Right cardiac atrium (tissue), 5 donors: ENCODE measurements at regions not wholly inside any gene's neighbourhood (a gene's known extent, or its start where the extent isn't known, plus 50 kb on each side); places are given as distances from the start of the nearest gene placed in this dataset.

Experiments used
- ATAC-seq, 2 donors: fragments of 200-7000 bp; cut with Tn5 transposase; one replicate each; pipeline versions ENCODE4 v1.8.0 to v1.9.1; 2020; ENCODE audit warnings: moderate library complexity in 2 of 2, mild to moderate bottlenecking in 1 of 2
- DNase-seq, 3 donors: peaks; one replicate each; pipeline ENCODE4 v3.0.0-alpha.2; 2020
- H3K27ac ChIP-seq: one replicate; pipeline ENCODE4 v1.5.1; 2013; ENCODE audit warnings: mild to moderate bottlenecking, low read length, control low read depth, moderate library complexity
- H3K27me3 ChIP-seq: one replicate; pipeline ENCODE4 v1.6.1; 2013; ENCODE audit not compliant: control insufficient read depth, insufficient read depth
- H3K4me1 ChIP-seq: one replicate; pipeline ENCODE4 v1.6.1; 2013; ENCODE audit warnings: low read length; ENCODE audit not compliant: control insufficient read depth, insufficient read depth
- H3K4me3 ChIP-seq: one replicate; pipeline ENCODE4 v1.5.1; 2013; ENCODE audit warnings: low read length, control low read depth
- H3K9me3 ChIP-seq: one replicate; pipeline ENCODE4 v1.6.1; 2013; ENCODE audit warnings: low read length; ENCODE audit not compliant: control insufficient read depth
- WGBS: extraction: QIAGEN DNeasy Blood & Tissue Kit; methylation state at CpG from one replicate; pipeline ENCODE4 v1.1.7; 2013; 5-methylcytosine and 5-hydroxymethylcytosine counted together
- intact Hi-C, 4 donors: fragments of 100-400 bp; cut with DNase I; formaldehyde crosslinking; loops; one replicate each; pipeline versions ENCODE4 v1.11.0 to v1.14.0; 2022 to 2023
- donor health status: healthy with polysubstance abuse.
- donor health status: DM: no; HTN: yes; CAD: no.
- donor health status: DM: no; HTN: no; CAD: no.
- donor health status: DM: no; HTN: yes; CAD: no; lungs with severe emphysema.
- donor health status: DM: yes; HTN: yes; CAD: no.

DNA sequence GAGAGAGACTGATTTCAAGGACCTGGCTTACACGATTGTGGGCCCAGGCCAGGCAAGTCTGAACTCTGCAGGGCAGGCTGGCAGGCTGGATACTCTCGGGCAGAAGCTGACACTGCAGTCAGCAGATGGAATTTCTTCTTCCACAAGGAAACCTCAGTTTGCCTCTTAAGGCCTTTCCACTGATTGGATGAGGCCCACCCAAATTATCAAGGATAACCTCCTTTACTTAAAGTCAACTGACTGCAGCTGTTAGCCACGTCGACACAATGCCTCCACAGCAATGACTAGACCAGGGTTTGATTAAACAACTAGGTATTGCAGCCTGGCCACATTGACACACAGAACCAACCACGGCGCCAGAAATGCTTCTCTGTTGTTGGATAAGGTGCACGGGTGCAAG lies 130.5 kb downstream of the PSMG1 start:
- H3K9me3 ChIP-seq, result no peaks in the 10 kb centered on the region
- H3K27me3 ChIP-seq, result no peaks in the 10 kb centered on the region
- intact Hi-C loops, result no loop called here
- WGBS, result 81% methylated on average over 7 of the region's 7 CpGs
- no peak overlapping the region for H3K4me3 ChIP-seq
- no peak for ATAC-seq
- peaks cover 12% of the 10 kb centered on the region for H3K4me1 ChIP-seq
- no peak for DNase-seq
- no peak overlapping the region for H3K27ac ChIP-seq

DNA sequence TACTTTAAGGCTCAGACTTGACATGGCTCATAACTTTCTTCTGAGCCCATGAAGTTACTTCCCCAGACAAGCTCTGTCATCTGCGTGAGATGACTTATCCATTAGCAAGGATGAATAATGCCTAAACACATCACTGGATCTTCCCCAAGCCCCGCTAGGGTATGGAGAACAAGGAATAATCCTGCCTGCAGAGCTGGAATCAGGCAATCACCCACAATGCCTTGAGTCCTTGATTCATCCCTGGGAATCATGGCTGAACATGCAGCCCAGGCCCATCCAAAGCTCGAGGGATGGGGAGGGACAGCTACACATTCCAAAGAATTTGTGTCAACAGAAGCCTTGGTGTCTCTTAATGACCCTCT lies 131.7 kb downstream of the PSMG1 start:
- no peak overlapping the region for H3K4me3 ChIP-seq
- no peak for ATAC-seq
- 80% methylated on average over 3 of the region's 3 CpGs for WGBS
- peaks cover 12% of the 10 kb centered on the region for H3K4me1 ChIP-seq
- no peaks in the 10 kb centered on the region for H3K9me3 ChIP-seq
- no peaks in the 10 kb centered on the region for H3K27me3 ChIP-seq
- no peak for DNase-seq
- no peak overlapping the region for H3K27ac ChIP-seq
- intact Hi-C loops, result no loop called here

DNA sequence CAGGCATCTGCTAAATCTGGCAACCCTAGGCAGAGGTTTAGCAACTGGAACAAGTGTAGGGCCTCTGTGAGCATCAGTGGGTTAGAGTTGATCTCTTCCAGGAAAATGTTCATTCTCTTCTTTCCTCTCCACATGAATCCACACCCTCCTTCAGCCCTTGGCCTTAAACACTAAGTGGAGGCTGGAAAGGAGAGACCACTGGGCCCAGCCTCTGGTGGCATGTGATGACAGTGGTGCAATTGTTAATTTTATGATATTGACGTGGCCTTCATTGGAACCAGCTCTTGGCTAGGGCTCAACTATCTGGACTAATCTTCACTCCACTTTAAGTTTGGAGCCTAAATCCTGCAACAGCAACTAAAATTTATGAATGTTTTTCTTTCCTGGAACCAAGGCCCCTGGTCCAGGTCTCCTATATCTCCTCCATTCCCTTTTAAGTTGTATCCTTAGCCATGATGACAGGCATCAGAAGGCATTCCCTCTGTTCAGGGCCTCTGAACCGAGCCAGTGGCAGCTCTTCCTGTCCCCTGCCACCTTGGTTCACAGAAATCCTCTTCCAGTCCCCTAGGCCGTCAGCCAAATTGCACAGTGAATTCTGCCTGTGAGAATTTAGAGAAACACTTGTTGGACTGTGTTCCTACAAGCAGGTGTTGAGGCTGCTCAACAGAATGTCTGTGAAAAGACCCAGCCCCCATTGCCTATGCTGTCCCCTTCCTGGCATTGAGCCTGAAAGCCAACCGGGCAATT lies 132.2 kb downstream of the PSMG1 start:
- peak in 1 of 2 donors; percentile 23 for ATAC-seq
- no peak for DNase-seq
- intact Hi-C loops, result no loop called here
- H3K27me3 ChIP-seq, result no peaks in the 10 kb centered on the region
- no peaks in the 10 kb centered on the region for H3K9me3 ChIP-seq
- peaks cover 12% of the 10 kb centered on the region for H3K4me1 ChIP-seq
- peak overlapping the region; percentile 53 for H3K27ac ChIP-seq
- WGBS, result 50% methylated on average over 4 of the region's 4 CpGs
- H3K4me3 ChIP-seq, result no peak overlapping the region

DNA sequence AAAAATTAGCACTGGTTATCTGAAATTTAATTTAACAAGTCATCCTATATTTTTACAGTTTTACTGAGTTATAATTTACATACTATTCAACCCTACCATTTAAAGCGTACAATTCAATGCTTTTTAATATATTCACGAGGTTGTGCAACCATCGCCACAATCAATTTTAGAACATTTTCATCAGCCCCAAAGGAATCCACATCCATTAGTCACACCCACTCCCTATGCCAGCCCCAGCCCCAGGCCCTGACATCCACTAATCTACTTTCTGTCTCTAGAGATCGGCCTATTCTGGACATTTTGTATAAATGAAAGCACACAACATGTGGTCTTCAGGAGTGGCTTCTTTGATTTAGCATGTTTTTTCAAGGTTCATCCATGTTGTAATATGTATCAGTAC lies 134.7 kb downstream of the PSMG1 start:
- WGBS, result 97% methylated on average over 4 of the region's 4 CpGs
- no peaks in the 10 kb centered on the region for H3K27me3 ChIP-seq
- ATAC-seq (no peak), DNase-seq (no peak)
- H3K27ac ChIP-seq, result no peak overlapping the region
- intact Hi-C loops, result no loop called here
- H3K9me3 ChIP-seq, result no peaks in the 10 kb centered on the region
- H3K4me3 ChIP-seq, result no peak overlapping the region
- H3K4me1 ChIP-seq, result peaks cover 11% of the 10 kb centered on the region

DNA sequence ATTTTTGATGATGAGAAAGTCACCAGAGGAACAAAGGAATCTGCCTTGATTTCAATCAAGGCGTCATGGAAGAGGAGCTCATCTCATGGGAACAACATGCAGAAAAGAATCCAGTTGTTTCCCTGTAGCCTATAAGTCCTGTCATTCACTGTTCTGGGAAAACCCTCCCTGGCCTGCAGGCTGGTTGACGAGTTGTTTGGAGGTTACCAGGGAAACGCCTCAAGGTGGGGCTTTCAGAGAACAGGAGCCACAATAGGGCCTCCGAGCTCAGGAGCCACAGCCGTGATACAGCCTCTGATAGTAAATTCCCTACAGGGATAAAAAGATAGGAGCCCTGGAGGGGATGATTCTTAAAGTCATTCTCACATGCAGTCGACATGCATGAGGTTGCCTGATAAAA lies 135.2 kb downstream of the PSMG1 start:
- peaks cover 11% of the 10 kb centered on the region for H3K4me1 ChIP-seq
- no peak overlapping the region for H3K4me3 ChIP-seq
- no peaks in the 10 kb centered on the region for H3K9me3 ChIP-seq
- ATAC-seq, result peak; percentile 56 to 91
- WGBS, result 45% methylated on average over 6 of the region's 6 CpGs
- intact Hi-C loops, result no loop called here
- no peaks in the 10 kb centered on the region for H3K27me3 ChIP-seq
- peak in 2 of 3 donors; percentile 48 to 63 for DNase-seq
- no peak overlapping the region for H3K27ac ChIP-seq

DNA sequence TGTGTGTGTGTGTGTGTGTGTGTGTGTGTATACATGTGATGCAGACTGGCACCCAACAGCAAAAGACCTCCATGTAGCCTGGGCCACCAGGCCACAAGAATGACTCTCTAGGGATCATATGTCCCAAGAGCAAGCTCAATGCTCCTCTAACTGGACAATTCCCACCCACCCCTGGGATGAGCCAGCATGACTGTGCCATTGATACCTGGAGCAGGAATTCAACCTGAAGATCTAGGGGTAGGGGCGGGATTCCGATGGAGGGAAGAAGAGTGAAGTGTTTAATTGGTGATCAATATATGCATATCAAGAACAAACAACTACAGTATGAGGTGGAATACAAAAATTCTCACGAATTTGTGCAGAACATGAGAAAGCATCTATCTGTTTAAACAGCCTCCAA lies 136.2 kb downstream of the PSMG1 start:
- no peaks in the 10 kb centered on the region for H3K27me3 ChIP-seq
- H3K4me1 ChIP-seq, result peaks cover 11% of the 10 kb centered on the region
- ATAC-seq (no peak), DNase-seq (no peak)
- intact Hi-C loops, result no loop called here
- no peaks in the 10 kb centered on the region for H3K9me3 ChIP-seq
- 93% methylated on average over 3 of the region's 3 CpGs for WGBS
- H3K27ac ChIP-seq, result no peak overlapping the region
- H3K4me3 ChIP-seq, result no peak overlapping the region

DNA sequence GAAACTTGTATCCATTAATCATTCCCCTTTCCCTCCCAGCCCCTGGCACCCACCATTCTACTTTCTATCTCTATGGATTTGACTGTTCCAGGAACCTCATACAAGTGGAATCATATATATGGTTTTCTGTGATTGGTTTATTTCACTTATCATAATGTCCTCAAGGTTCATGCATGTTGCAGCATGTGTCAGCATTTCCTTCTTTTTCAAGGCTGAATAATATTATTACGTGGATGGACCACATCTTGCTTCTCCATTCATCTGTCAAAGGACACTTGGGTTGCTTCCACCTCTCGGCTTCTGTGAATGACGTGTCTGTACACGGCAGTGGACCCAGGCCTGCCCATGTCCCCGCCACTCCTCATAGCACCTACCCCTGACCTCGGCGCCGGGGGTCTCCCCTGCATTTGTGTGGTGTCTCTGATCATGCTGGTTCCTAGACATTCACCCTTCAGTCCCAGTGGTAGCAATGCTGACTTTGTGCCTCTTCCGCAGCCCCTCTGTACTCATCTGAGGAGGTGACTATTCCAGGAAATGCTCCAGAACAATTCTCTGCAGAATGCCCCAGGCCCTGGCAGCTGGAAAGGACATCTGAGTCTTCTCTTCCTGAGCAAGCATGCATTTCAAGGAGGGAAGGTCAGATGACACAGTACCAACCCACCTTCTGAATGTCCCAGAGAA lies 136.9 kb downstream of the PSMG1 start:
- H3K4me3 ChIP-seq, result no peak overlapping the region
- intact Hi-C loops, result no loop called here
- no peaks in the 10 kb centered on the region for H3K27me3 ChIP-seq
- no peak overlapping the region for H3K27ac ChIP-seq
- DNase-seq (no peak), ATAC-seq (no peak)
- H3K9me3 ChIP-seq, result no peaks in the 10 kb centered on the region
- peaks cover 13% of the 10 kb centered on the region for H3K4me1 ChIP-seq
- 94% methylated on average over 9 of the region's 9 CpGs for WGBS

DNA sequence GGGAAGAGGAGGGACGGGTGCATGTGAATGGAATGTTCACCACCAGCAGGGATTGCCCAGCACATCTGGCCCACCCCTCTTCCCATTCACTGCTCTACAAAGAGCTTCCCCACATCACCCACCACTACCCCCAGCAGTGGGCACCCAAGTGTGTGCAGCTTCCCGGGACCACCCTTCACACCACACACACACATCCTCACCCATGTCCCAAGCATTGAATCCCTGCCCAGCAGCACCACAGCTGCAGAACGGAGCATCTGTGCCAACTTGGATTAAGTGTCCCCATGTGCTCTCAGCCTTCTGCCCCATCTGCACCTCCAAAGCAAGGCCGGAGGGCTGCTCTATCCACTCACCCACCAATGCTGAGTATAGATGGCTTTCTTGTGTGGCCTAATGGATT lies 141.4 kb downstream of the PSMG1 start:
- peaks cover 5% of the 10 kb centered on the region for H3K4me1 ChIP-seq
- 87% methylated on average over 4 of the region's 4 CpGs for WGBS
- H3K27me3 ChIP-seq, result no peaks in the 10 kb centered on the region
- H3K27ac ChIP-seq, result no peak overlapping the region
- ATAC-seq, result no peak
- H3K9me3 ChIP-seq, result no peaks in the 10 kb centered on the region
- intact Hi-C loops, result no loop called here
- H3K4me3 ChIP-seq, result no peak overlapping the region
- DNase-seq, result no peak

DNA sequence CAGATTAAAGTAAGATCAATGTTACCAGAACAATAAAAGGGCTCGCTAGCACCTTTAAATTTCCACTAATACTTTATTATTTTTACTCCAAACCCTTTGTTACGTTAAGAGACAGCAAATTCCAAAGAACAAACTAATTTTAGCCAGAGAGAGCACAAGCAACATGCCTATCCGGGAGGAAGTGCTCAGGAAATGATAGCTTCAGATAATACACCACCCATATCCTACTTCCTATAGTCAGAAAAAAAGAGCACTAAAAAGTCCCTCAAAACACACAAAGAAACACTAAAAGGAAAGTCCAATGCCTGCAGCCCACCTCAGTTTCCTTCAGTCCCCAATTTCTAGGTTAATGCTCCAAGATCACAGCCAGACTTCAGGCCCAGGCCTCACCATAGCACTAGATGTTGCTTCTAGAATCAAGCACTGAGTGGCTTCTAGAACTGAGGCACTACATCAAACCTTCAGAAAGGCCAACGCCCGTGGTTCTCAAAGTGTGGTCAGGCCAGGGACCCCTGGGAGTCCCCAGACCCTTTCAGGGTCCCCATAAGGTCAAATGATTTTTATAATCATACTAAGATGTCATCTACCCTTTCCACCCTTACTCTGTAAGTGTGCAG lies 142.6 kb downstream of the PSMG1 start:
- WGBS, result 47% methylated on average over 5 of the region's 5 CpGs
- DNase-seq (no peak), ATAC-seq (peak; percentile 55 to 90)
- Histone ChIP-seq H3K27ac (peak overlapping the region; percentile 43), H3K4me1 (peaks cover 5% of the 10 kb centered on the region), H3K4me3 (no peak overlapping the region), H3K27me3 (no peaks in the 10 kb centered on the region), H3K9me3 (no peaks in the 10 kb centered on the region)
- intact Hi-C loops, result no loop called here

DNA sequence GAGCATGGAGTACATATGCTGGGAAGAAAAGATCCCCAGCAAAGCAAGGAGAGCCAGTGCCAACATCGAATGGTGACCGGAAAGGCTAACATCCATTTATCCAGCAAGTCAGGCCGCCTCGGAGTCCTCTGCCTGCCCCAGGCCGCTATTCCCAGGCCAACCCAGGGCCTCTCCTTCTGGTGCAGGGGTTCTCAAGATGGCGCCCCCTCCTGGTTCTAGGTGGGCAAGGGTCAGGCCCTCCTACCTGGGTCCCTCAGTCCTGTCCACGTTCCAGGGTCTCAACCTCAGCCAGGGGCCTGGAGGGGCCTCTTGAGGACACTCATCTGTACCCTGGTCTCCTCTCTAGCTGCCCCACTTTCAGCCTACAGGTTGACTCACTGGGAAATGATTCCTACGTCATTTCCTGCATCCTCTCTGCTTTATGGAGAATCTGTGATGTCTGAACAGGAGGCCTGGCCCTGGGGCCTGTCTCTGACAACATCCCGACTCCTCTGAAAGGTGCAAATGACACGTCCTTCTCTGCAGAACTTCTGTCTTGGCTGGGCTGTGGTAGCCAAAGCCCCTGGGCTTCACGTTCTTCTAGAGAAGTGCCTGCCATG lies 145.3 kb downstream of the PSMG1 start:
- ATAC-seq, result no peak

DNA sequence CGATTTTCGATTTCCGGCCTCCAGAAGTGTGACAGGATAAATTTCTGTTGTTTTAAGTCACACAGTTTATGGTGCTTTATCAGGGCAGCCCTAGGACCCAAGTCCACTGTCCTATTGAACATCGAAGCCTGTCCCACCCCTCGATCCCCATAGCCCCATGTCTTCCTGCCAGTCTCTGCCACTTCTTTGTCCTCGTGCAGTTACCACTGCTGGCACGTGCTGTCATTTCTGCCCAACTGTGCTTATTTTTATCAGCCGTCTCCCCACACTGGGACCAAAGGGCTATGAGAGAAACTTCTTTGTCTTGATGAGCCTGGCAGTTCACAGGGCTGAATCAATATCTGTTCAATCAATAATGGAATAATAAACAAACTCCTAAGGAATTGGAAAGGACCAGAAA lies 146.7 kb downstream of the PSMG1 start:
- no peaks in the 10 kb centered on the region for H3K9me3 ChIP-seq
- DNase-seq, result no peak
- WGBS, result 72% methylated on average over 8 of the region's 8 CpGs
- ATAC-seq, result no peak
- peaks cover 5% of the 10 kb centered on the region for H3K4me1 ChIP-seq
- intact Hi-C loops, result no loop called here
- H3K4me3 ChIP-seq, result no peak overlapping the region
- no peaks in the 10 kb centered on the region for H3K27me3 ChIP-seq
- H3K27ac ChIP-seq, result no peak overlapping the region

More for the DNA sequence above, 145.3 kb downstream of the PSMG1 start:
- WGBS, result 92% methylated on average over 11 of the region's 11 CpGs
- H3K4me1 ChIP-seq, result peaks cover 8% of the 10 kb centered on the region
- H3K27me3 ChIP-seq, result no peaks in the 10 kb centered on the region
- no peaks in the 10 kb centered on the region for H3K9me3 ChIP-seq
- DNase-seq, result no peak
- H3K27ac ChIP-seq, result no peak overlapping the region
- intact Hi-C loops, result no loop called here
- H3K4me3 ChIP-seq, result no peak overlapping the region
